ENCODE measurements at regions not wholly inside any gene's neighbourhood (a gene's known extent, or its start where the extent isn't known, plus 50 kb on each side); places are given as distances from the start of the nearest gene placed in this dataset.

GRCh38 chr3:132821314-132821713 is 99.1 kb upstream of the NPHP3 start:
- no peak for TF ChIP-seq CTCF (IDR thresholded peaks at IDR 0.05)
- Histone ChIP-seq H3K36me3 (no peaks in the 10 kb centered on the region), H3K4me1 (no peaks in the 10 kb centered on the region), H3K27ac (no peak overlapping the region), H3K27me3 (no peaks in the 10 kb centered on the region), H3K9me3 (no peaks in the 10 kb centered on the region), H3K4me3 (no peak overlapping the region)
- intact Hi-C loops (cut with DNase I), result no loop called here
- DNase-seq (ENCODE audit: low spot score in 2 of 2), result no peak

- Histone ChIP-seq H3K27ac (no peak overlapping the region), H3K4me3 (no peak overlapping the region), H3K36me3 (no peaks in the 10 kb centered on the region), H3K9me3 (no peaks in the 10 kb centered on the region), H3K27me3 (no peaks in the 10 kb centered on the region), H3K4me1 (no peaks in the 10 kb centered on the region)
- DNase-seq (ENCODE audit: low spot score in 2 of 2), result no peak
- TF ChIP-seq CTCF (IDR thresholded peaks at IDR 0.05), result no peak
- intact Hi-C loops (cut with DNase I), result no loop called here
Measured at GRCh38 chr3:132818251-132818650, 96.0 kb upstream of the NPHP3 start.

- H3K27ac ChIP-seq, result no peak overlapping the region
- intact Hi-C loops (cut with DNase I), result no loop called here
- H3K4me3 ChIP-seq, result no peak overlapping the region
- no peak for TF ChIP-seq CTCF (IDR thresholded peaks at IDR 0.05)
- no peaks in the 10 kb centered on the region for H3K4me1 ChIP-seq
- H3K27me3 ChIP-seq, result no peaks in the 10 kb centered on the region
- no peaks in the 10 kb centered on the region for H3K36me3 ChIP-seq
- DNase-seq (ENCODE audit: low spot score in 2 of 2), result no peak
- no peaks in the 10 kb centered on the region for H3K9me3 ChIP-seq
Measured at GRCh38 chr3:132817646-132818177, 95.5 kb upstream of the NPHP3 start.

GRCh38 chr3:132805071-132805470 is 82.9 kb upstream of the NPHP3 start:
- no peaks in the 10 kb centered on the region for H3K9me3 ChIP-seq
- no peak for DNase-seq (ENCODE audit: low spot score in 2 of 2)
- no peaks in the 10 kb centered on the region for H3K27me3 ChIP-seq
- no peak overlapping the region for H3K27ac ChIP-seq
- no peak overlapping the region for H3K4me3 ChIP-seq
- H3K36me3 ChIP-seq, result no peaks in the 10 kb centered on the region
- intact Hi-C loops (cut with DNase I), result no loop called here
- H3K4me1 ChIP-seq, result peaks cover 0 to 10% of the 10 kb centered on the region in 2 donors
- TF ChIP-seq CTCF (IDR thresholded peaks at IDR 0.05), result no peak

GRCh38 chr3:132804498-132804897 is 82.3 kb upstream of the NPHP3 start:
- intact Hi-C loops (cut with DNase I), result no loop called here
- Histone ChIP-seq H3K9me3 (no peaks in the 10 kb centered on the region), H3K36me3 (no peaks in the 10 kb centered on the region), H3K27me3 (no peaks in the 10 kb centered on the region), H3K27ac (peak overlapping the region in 1 of 2 donors; percentile 49), H3K4me3 (no peak overlapping the region), H3K4me1 (peaks cover 0 to 10% of the 10 kb centered on the region in 2 donors)
- TF ChIP-seq CTCF (IDR thresholded peaks at IDR 0.05), result no peak
- no peak for DNase-seq (ENCODE audit: low spot score in 2 of 2)

GRCh38 chr3:132803889-132804288 is 81.7 kb upstream of the NPHP3 start:
- intact Hi-C loops (cut with DNase I), result no loop called here

More at GRCh38 chr3:132803889-132804288, 81.7 kb upstream of the NPHP3 start:
- H3K36me3 ChIP-seq, result no peaks in the 10 kb centered on the region
- H3K27ac ChIP-seq, result peak overlapping the region in 1 of 2 donors; percentile 49
- H3K4me3 ChIP-seq, result no peak overlapping the region
- peaks cover 0 to 10% of the 10 kb centered on the region in 2 donors for H3K4me1 ChIP-seq
- no peaks in the 10 kb centered on the region for H3K27me3 ChIP-seq
- no peaks in the 10 kb centered on the region for H3K9me3 ChIP-seq
- DNase-seq (ENCODE audit: low spot score in 2 of 2), result no peak
- no peak for TF ChIP-seq CTCF (IDR thresholded peaks at IDR 0.05)
